H9 (cell line): ENCODE measurements at regions not wholly inside any gene's neighbourhood (a gene's known extent, or its start where the extent isn't known, plus 50 kb on each side); places are given as distances from the start of the nearest gene placed in this dataset.

Experiments
- DNase-seq: peaks from one replicate; pipeline ENCODE4 v3.0.0-alpha.2; 2017
- H2AFZ ChIP-seq: one replicate; pipeline ENCODE4 v1.6.1; 2013; ENCODE audit warnings: mild to moderate bottlenecking, low read length, control low read depth, moderate library complexity
- H2AK5ac ChIP-seq: 2 replicates; pipeline ENCODE4 v1.6.1; 2013; ENCODE audit warnings: low read length, control low read depth, mixed read lengths; ENCODE audit not compliant: insufficient read length
- H2BK120ac ChIP-seq: one replicate; pipeline ENCODE4 v1.6.1; 2013; ENCODE audit warnings: low read depth, mild to moderate bottlenecking, low read length, control low read depth, inconsistent platforms; ENCODE audit not compliant: poor library complexity, severe bottlenecking
- H2BK12ac ChIP-seq: 2 replicates; pipeline ENCODE4 v1.6.1; 2013; ENCODE audit warnings: low read length, control low read depth, mixed read lengths, low read depth; ENCODE audit not compliant: insufficient read length
- H2BK15ac ChIP-seq: 2 replicates; pipeline ENCODE4 v1.6.1; 2013; ENCODE audit warnings: low read depth, low read length, control low read depth
- H2BK20ac ChIP-seq: one replicate; pipeline ENCODE4 v1.6.1; 2013; ENCODE audit warnings: low read depth, mild to moderate bottlenecking, low read length, control low read depth, inconsistent platforms; ENCODE audit not compliant: poor library complexity, severe bottlenecking
- H2BK5ac ChIP-seq: 2 replicates; pipeline ENCODE4 v1.6.1; 2013; ENCODE audit warnings: low read length, control low read depth, mixed read lengths; ENCODE audit not compliant: insufficient read length
- H3K14ac ChIP-seq: 2 replicates; pipeline ENCODE4 v1.6.1; 2013; ENCODE audit warnings: low read length, control low read depth; ENCODE audit not compliant: insufficient read depth
- H3K18ac ChIP-seq: 2 replicates; pipeline ENCODE4 v1.6.1; 2013; ENCODE audit warnings: low read depth, mild to moderate bottlenecking, mixed read lengths, low read length, control low read depth; ENCODE audit not compliant: insufficient read length
- H3K23ac ChIP-seq: 2 replicates; pipeline ENCODE4 v1.6.1; 2013; ENCODE audit warnings: low read length, control low read depth, mixed read lengths, low read depth; ENCODE audit not compliant: insufficient read length
- H3K23me2 ChIP-seq: 2 replicates; pipeline ENCODE4 v1.6.1; 2013; ENCODE audit warnings: low read depth, mild to moderate bottlenecking, mixed read lengths, low read length, control low read depth; ENCODE audit not compliant: insufficient read length, poor library complexity, severe bottlenecking
- H3K27ac ChIP-seq: 2 replicates; pipeline ENCODE4 v1.5.1; 2013; ENCODE audit warnings: low read length, control low read depth, mixed read lengths, low read depth; ENCODE audit not compliant: insufficient read length
- H3K27me3 ChIP-seq: 2 replicates; pipeline ENCODE4 v1.6.1; 2013; ENCODE audit warnings: low read length, control low read depth, inconsistent platforms; ENCODE audit not compliant: insufficient read depth
- H3K4ac ChIP-seq: 2 replicates; pipeline ENCODE4 v1.6.1; 2013; ENCODE audit warnings: low read depth, mild to moderate bottlenecking, control low read depth, inconsistent platforms, low read length, moderate library complexity
- H3K4me1 ChIP-seq: 2 replicates; pipeline ENCODE4 v1.6.1; 2013; ENCODE audit warnings: low read length, control low read depth, inconsistent platforms; ENCODE audit not compliant: insufficient read depth
- H3K4me2 ChIP-seq: 2 replicates; pipeline ENCODE4 v1.6.1; 2013; ENCODE audit warnings: low read length, control low read depth, mixed read lengths; ENCODE audit not compliant: insufficient read length, insufficient read depth
- H3K56ac ChIP-seq: 2 replicates; pipeline ENCODE4 v1.6.1; 2013; ENCODE audit warnings: low read depth, mild to moderate bottlenecking, mixed read lengths, low read length, control low read depth; ENCODE audit not compliant: insufficient read length
- H3K79me1 ChIP-seq: 2 replicates; pipeline ENCODE4 v1.6.1; 2013; ENCODE audit warnings: low read depth, mild to moderate bottlenecking, moderate library complexity, low read length, control low read depth, inconsistent platforms; ENCODE audit not compliant: insufficient read depth, poor library complexity, severe bottlenecking
- H3K79me2 ChIP-seq: 2 replicates; pipeline ENCODE4 v1.6.1; 2013; ENCODE audit warnings: low read length, control low read depth, inconsistent platforms; ENCODE audit not compliant: insufficient read depth
- H3K9ac ChIP-seq: 2 replicates; pipeline ENCODE4 v1.6.1; 2013; ENCODE audit warnings: low read length, control low read depth, mixed read lengths; ENCODE audit not compliant: insufficient read length; ENCODE audit errors: extremely low read depth
- H3K9me3 ChIP-seq: one replicate; pipeline ENCODE4 v1.6.1; 2013; ENCODE audit warnings: low read depth, low read length, inconsistent platforms; ENCODE audit not compliant: control insufficient read depth
- H3T11ph ChIP-seq: one replicate; pipeline ENCODE4 v1.6.1; 2013; ENCODE audit warnings: mild to moderate bottlenecking, low read length, control low read depth, inconsistent platforms
- H4K20me1 ChIP-seq: one replicate; pipeline ENCODE4 v1.6.1; 2013; ENCODE audit not compliant: control insufficient read depth, insufficient read length, insufficient read depth
- H4K5ac ChIP-seq: 2 replicates; pipeline ENCODE4 v1.6.1; 2013; ENCODE audit warnings: low read depth, mild to moderate bottlenecking, mixed read lengths, low read length, control low read depth; ENCODE audit not compliant: insufficient read length
- H4K8ac ChIP-seq: replicated peaks from 2 replicates; pipeline ENCODE4 v1.6.1; 2013; ENCODE audit warnings: low read length, control low read depth, mixed read lengths, low read depth; ENCODE audit not compliant: insufficient read length
- H4K91ac ChIP-seq: 2 replicates; pipeline ENCODE4 v1.6.1; 2013; ENCODE audit warnings: low read depth, mild to moderate bottlenecking, moderate library complexity, mixed read lengths, low read length, control low read depth; ENCODE audit not compliant: insufficient read length
- H3K27ac Mint-ChIP-seq, 3 experiments: 2 replicates in 2 of 3; 3 replicates in 1 of 3; pipeline ENCODE4 v1.8.0; 2020 to 2021; ENCODE audit warnings: mixed read lengths in 3 of 3, mild to moderate bottlenecking in 1 of 3, moderate library complexity in 1 of 3
- H3K27me3 Mint-ChIP-seq: 2 replicates; pipeline ENCODE4 v1.8.0; 2021; ENCODE audit warnings: low read depth, mild to moderate bottlenecking, moderate library complexity, mixed read lengths
- H3K36me3 Mint-ChIP-seq, 3 experiments: 2 replicates in 2 of 3; 3 replicates in 1 of 3; pipeline ENCODE4 v1.8.0; 2020 to 2021; ENCODE audit warnings: low read depth in 3 of 3, mixed read lengths in 3 of 3; ENCODE audit not compliant: insufficient read depth in 1 of 3
- H3K4me1 Mint-ChIP-seq, 2 experiments: 2 replicates each; pipeline ENCODE4 v1.8.0; 2020; ENCODE audit warnings: mixed read lengths in 2 of 2
- H3K4me3 Mint-ChIP-seq, 2 experiments: 2 replicates in 1 of 2; 3 replicates in 1 of 2; pipeline ENCODE4 v1.8.0; 2020 to 2021; ENCODE audit warnings: mild to moderate bottlenecking in 2 of 2, mixed read lengths in 2 of 2, moderate library complexity in 1 of 2
- H3K9me3 Mint-ChIP-seq, 2 experiments: 2 replicates in 1 of 2; 3 replicates in 1 of 2; pipeline ENCODE4 v1.8.0; 2020; ENCODE audit warnings: mild to moderate bottlenecking in 2 of 2, mixed read lengths in 2 of 2, moderate library complexity in 1 of 2
- WGBS: extraction: QIAGEN DNeasy Blood & Tissue Kit; methylation state at CpG from one replicate; pipeline ENCODE4 v1.1.7; 2013; ENCODE audit warnings: missing lambda C conversion rate, low lambda C conversion rate, mixed read lengths; ENCODE audit not compliant: insufficient read length; ENCODE audit errors: extremely low coverage; 5-methylcytosine and 5-hydroxymethylcytosine counted together
- TF ChIP-seq, protein P1 (sequence below): fragments of 200-600 bp; sonication (generic); conservative IDR thresholded peaks from 3 replicates; pipeline ENCODE4 v1.8.0; 2021; ENCODE audit warnings: antibody characterized with exemption, mild to moderate bottlenecking

DNA sequence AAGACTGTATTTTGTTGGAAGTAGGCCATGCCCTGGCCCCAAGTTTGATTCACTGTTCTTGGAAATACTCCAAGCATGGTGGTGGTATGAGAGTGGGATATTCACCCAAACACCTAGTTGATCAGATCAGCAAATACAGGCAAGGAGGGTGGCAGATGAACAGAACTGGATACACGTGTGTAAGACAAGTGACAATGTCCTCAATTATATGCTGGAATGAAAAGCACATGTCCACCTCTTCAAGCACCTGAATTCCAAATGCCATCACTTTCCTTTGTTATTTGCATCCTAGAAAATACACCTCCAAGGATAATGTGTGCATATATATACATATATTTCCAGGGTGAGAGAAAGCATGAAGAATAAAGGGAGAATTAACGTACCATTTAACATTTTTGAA is 131.8 kb upstream of the ZEB1 start:
- Mint-ChIP-seq H3K36me3 (no peaks in the 10 kb centered on the region), H3K4me1 (peaks cover 2 to 5% of the 10 kb centered on the region in 2 experiments; a peak in 3 of 4 replicates), H3K4me3 (no peak overlapping the region), H3K9me3 (no peaks in the 10 kb centered on the region; a peak in 2 of 5 replicates), H3K27me3 (peaks cover 1% of the 10 kb centered on the region; the same call in 1 of the 2 replicates), H3K27ac (no peak overlapping the region)
- no peaks in the 10 kb centered on the region for H3K79me1 ChIP-seq
- H3K4ac ChIP-seq, result no peak overlapping the region; the same call in 1 of the 2 replicates
- H4K8ac ChIP-seq, result no peak overlapping the region
- no peak overlapping the region for H2AK5ac ChIP-seq
- no peak overlapping the region for H2BK15ac ChIP-seq
- H3K14ac ChIP-seq, result no peak overlapping the region
- H3K79me2 ChIP-seq, result no peaks in the 10 kb centered on the region
- no peaks in the 10 kb centered on the region for H3K23me2 ChIP-seq
- H2BK5ac ChIP-seq, result no peak overlapping the region
- no peaks in the 10 kb centered on the region for H3K27me3 ChIP-seq
- H3K4me2 ChIP-seq, result no peak overlapping the region
- peak overlapping the region; percentile 24 for H2BK12ac ChIP-seq
- H3K9me3 ChIP-seq, result no peaks in the 10 kb centered on the region
- H2BK20ac ChIP-seq, result no peak overlapping the region
- no peak overlapping the region for H2BK120ac ChIP-seq
- no peak overlapping the region for H3K23ac ChIP-seq
- no peaks in the 10 kb centered on the region; the same call in 1 of the 2 replicates for H3K4me1 ChIP-seq
- H3K9ac ChIP-seq, result no peak overlapping the region
- H2AFZ ChIP-seq, result no peak overlapping the region
- H4K5ac ChIP-seq, result no peak overlapping the region
- H3K18ac ChIP-seq, result peak overlapping the region; percentile 77
- H3K27ac ChIP-seq, result no peak overlapping the region
- no peak for DNase-seq
- WGBS, result no CpG with 5 or more reads among the region's 2 CpGs
- TF ChIP-seq, protein P1, sequence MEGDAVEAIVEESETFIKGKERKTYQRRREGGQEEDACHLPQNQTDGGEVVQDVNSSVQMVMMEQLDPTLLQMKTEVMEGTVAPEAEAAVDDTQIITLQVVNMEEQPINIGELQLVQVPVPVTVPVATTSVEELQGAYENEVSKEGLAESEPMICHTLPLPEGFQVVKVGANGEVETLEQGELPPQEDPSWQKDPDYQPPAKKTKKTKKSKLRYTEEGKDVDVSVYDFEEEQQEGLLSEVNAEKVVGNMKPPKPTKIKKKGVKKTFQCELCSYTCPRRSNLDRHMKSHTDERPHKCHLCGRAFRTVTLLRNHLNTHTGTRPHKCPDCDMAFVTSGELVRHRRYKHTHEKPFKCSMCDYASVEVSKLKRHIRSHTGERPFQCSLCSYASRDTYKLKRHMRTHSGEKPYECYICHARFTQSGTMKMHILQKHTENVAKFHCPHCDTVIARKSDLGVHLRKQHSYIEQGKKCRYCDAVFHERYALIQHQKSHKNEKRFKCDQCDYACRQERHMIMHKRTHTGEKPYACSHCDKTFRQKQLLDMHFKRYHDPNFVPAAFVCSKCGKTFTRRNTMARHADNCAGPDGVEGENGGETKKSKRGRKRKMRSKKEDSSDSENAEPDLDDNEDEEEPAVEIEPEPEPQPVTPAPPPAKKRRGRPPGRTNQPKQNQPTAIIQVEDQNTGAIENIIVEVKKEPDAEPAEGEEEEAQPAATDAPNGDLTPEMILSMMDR, result no peak
- H4K20me1 ChIP-seq, result no peaks in the 10 kb centered on the region
- no peak overlapping the region for H3K56ac ChIP-seq
- H3T11ph ChIP-seq, result peak overlapping the region; percentile 45
- no peak overlapping the region for H4K91ac ChIP-seq
